Islet precursor cell (in vitro differentiated cells): ENCODE measurements at regions not wholly inside any gene's neighbourhood (a gene's known extent, or its start where the extent isn't known, plus 50 kb on each side); places are given as distances from the start of the nearest gene placed in this dataset.
"Not testable (repeated sequence)": the region's sequence is repeated elsewhere in the genome, so short reads cannot be mapped to it uniquely, and the experiment has no call there.

Experiments used
- DNase-seq: peaks from one replicate; pipeline ENCODE4 v3.0.0-alpha.2; 2018

GRCh38 chr4:98828801-98829200 is 100.1 kb downstream of the EIF4E start:
- DNase-seq: no peak

- DNase-seq: no peak
Measured at GRCh38 chr4:98827661-98828060, 101.3 kb downstream of the EIF4E start.

- DNase-seq: no peak
Measured at GRCh38 chr4:98822144-98822543, 106.8 kb downstream of the EIF4E start.

- not testable (repeated sequence) for DNase-seq
Measured at GRCh38 chr4:98818116-98818515, 110.8 kb downstream of the EIF4E start.

GRCh38 chr4:98816816-98817215 is 112.1 kb downstream of the EIF4E start:
- DNase-seq: no peak

GRCh38 chr4:98816386-98816785 is 112.5 kb downstream of the EIF4E start:
- DNase-seq: no peak

GRCh38 chr4:98804403-98804802 is 124.5 kb downstream of the EIF4E start:
- DNase-seq: no peak

GRCh38 chr4:98803251-98803650 is 125.7 kb downstream of the EIF4E start:
- no peak for DNase-seq

- no peak for DNase-seq
Measured at GRCh38 chr4:98802770-98803198, 126.1 kb downstream of the EIF4E start.

GRCh38 chr4:98801259-98801725 is 127.6 kb downstream of the EIF4E start:
- DNase-seq: no peak

- no peak for DNase-seq
Measured at GRCh38 chr4:98796991-98797390, 131.9 kb downstream of the EIF4E start.

GRCh38 chr4:98794565-98795205 is 134.2 kb downstream of the EIF4E start:
- peak; percentile 86 for DNase-seq

GRCh38 chr4:98793658-98794057 is 135.2 kb upstream of the TSPAN5 start:
- DNase-seq: no peak

GRCh38 chr4:98786866-98787265 is 128.5 kb upstream of the TSPAN5 start:
- DNase-seq: no peak

GRCh38 chr4:98784947-98785706 is 126.7 kb upstream of the TSPAN5 start:
- DNase-seq: no peak

GRCh38 chr4:98781641-98782357 is 123.4 kb upstream of the TSPAN5 start:
- no peak for DNase-seq

GRCh38 chr4:98780926-98781325 is 122.5 kb upstream of the TSPAN5 start:
- DNase-seq: no peak

- no peak for DNase-seq
Measured at GRCh38 chr4:98779088-98779487, 120.7 kb upstream of the TSPAN5 start.

- no peak for DNase-seq
Measured at GRCh38 chr4:98778206-98778605, 119.8 kb upstream of the TSPAN5 start.

- no peak for DNase-seq
Measured at GRCh38 chr4:98775672-98776071, 117.3 kb upstream of the TSPAN5 start.

- no peak for DNase-seq
Measured at GRCh38 chr4:98773638-98774037, 115.2 kb upstream of the TSPAN5 start.

- no peak for DNase-seq
Measured at GRCh38 chr4:98771959-98772632, 113.7 kb upstream of the TSPAN5 start.

- no peak for DNase-seq
Measured at GRCh38 chr4:98765771-98766170, 107.4 kb upstream of the TSPAN5 start.
